RPMI8226 (cell line): ENCODE measurements at regions not wholly inside any gene's neighbourhood (a gene's known extent, or its start where the extent isn't known, plus 50 kb on each side); places are given as distances from the start of the nearest gene placed in this dataset.

Experiments used
- DNase-seq: peaks from one replicate; pipeline ENCODE4 v3.0.0-alpha.2; 2015

GRCh38 chr15:93217343-93217742, 128.3 kb upstream of the RGMA start:
- no peak for DNase-seq

GRCh38 chr15:93214106-93214505, 125.1 kb upstream of the RGMA start:
- DNase-seq = no peak

GRCh38 chr15:93213281-93213680, 124.3 kb upstream of the RGMA start:
- no peak for DNase-seq

- DNase-seq = no peak
Measured at GRCh38 chr15:93212578-93212977, 123.6 kb upstream of the RGMA start.

GRCh38 chr15:93210995-93211394, 122.0 kb upstream of the RGMA start:
- DNase-seq = no peak

GRCh38 chr15:93209690-93210445, 120.9 kb upstream of the RGMA start:
- no peak for DNase-seq

- no peak for DNase-seq
Measured at GRCh38 chr15:93206893-93207292, 117.9 kb upstream of the RGMA start.

GRCh38 chr15:93205413-93205812, 116.4 kb upstream of the RGMA start:
- DNase-seq = no peak

- DNase-seq = no peak
Measured at GRCh38 chr15:93203036-93203435, 114.0 kb upstream of the RGMA start.

GRCh38 chr15:93202405-93202804, 113.4 kb upstream of the RGMA start:
- no peak for DNase-seq

- no peak for DNase-seq
Measured at GRCh38 chr15:93201940-93202339, 112.9 kb upstream of the RGMA start.

- DNase-seq = no peak
Measured at GRCh38 chr15:93200837-93201226, 111.8 kb upstream of the RGMA start.

GRCh38 chr15:93200081-93200836, 111.2 kb upstream of the RGMA start:
- no peak for DNase-seq

- DNase-seq = no peak
Measured at GRCh38 chr15:93196135-93196670, 107.2 kb upstream of the RGMA start.

GRCh38 chr15:93195109-93195508, 106.1 kb upstream of the RGMA start:
- no peak for DNase-seq

GRCh38 chr15:93190238-93190637, 101.2 kb upstream of the RGMA start:
- DNase-seq = no peak

GRCh38 chr15:93189561-93189960, 100.5 kb upstream of the RGMA start:
- no peak for DNase-seq

GRCh38 chr15:93188236-93188635, 99.2 kb upstream of the RGMA start:
- DNase-seq = no peak

GRCh38 chr15:93185796-93186195, 96.8 kb upstream of the RGMA start:
- DNase-seq = no peak

GRCh38 chr15:93182703-93183205, 93.7 kb upstream of the RGMA start:
- DNase-seq = no peak

- no peak for DNase-seq
Measured at GRCh38 chr15:93180656-93181055, 91.6 kb upstream of the RGMA start.

- DNase-seq = no peak
Measured at GRCh38 chr15:93180128-93180527, 91.1 kb upstream of the RGMA start.

GRCh38 chr15:93179700-93180102, 90.7 kb upstream of the RGMA start:
- DNase-seq = no peak

GRCh38 chr15:93179072-93179471, 90.1 kb upstream of the RGMA start:
- DNase-seq = peak; percentile 91
